HG03108 (cell line): ENCODE measurements at regions not wholly inside any gene's neighbourhood (a gene's known extent, or its start where the extent isn't known, plus 50 kb on each side); places are given as distances from the start of the nearest gene placed in this dataset.

Experiments used
- ATAC-seq: cut with Tn5 transposase; IDR thresholded peaks from one replicate; pipeline ENCODE4 v1.9.1; 2021; ENCODE audit warnings: moderate library complexity; ENCODE audit not compliant: unreplicated experiment

DNA sequence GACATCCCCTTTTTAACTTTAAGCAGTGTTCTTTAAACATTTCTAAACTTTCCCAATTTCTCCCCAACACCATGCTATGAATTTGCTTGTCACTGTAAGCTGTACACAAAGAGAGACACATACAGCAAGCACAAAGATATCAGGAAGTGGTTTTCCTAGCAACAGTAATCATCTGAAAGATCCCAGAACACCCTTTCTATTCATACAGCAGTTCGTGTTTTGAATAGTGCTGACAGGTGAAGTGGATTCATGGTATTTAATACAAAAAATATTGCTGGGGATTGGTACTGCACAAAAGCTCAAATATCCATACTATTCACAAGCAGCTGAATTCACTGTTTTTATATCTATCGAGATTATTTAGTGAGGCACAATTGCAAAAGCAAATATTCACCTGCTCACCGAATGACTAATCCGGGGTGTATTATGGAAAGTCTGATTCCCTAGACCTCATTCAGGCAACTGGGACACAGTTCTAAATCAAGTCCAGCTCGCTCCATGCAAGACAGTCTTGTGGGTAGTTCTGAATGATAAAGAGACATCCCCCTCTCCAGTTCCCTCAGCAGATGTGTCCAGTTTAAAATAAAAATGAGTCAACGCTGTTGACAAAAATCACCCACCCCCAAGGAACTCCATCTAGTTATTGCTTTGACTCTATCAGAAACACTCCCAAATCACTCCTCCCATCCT, 107.1 kb upstream of the TSHZ2 start:
- ATAC-seq: no peak

DNA sequence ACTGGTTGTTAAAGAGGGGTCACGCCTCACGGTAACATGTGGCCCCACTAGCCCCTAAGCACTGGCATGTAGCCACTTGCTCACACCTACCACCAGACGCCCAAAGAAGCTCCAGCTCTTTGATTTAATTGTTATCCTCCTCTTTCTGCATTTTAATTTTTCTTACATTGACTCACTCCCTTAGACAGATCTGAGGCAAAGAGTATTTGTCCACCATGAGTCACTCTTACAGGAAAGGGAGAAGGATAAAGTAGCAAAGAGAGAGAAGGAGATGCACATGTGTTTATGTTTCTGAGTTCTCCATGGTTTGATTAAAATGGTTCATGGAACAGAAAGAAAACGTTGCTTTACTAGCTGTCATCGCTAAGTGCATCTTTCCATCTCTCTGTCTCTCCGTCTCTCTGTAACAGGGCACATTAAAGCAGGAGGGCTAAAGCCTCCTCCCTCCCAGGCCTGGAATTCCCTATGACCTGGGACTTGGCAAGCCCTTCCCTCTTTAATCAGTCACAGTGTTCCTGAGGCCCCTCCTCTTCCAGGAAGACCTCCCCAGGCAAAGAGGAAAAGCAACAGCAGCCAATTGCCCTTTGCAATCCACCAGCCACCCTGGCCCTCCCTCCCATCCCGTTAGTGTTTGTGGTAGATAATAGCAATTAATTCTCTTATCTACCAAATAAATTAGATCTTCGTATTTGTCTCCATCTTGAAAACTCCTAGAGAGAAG, 112.8 kb upstream of the TSHZ2 start:
- ATAC-seq: no peak

DNA sequence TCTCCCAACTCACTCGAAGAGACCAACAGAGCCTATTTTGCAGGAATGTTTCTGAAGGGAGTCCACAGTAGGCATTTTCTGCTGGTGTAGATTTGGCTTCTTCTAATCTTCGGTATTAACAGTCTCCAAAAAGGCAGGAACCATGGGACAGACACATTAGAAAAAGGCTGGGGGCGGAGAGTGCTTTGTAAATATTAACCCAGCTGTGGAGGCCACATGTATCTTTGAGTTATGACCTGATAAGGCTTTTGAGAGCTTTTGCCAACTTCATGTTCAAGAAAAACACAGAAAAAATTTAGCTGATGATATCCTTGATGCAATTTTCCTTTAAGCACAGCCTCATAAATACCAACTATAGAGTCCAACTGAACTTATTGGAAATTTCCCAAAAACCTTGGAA, 119.4 kb upstream of the TSHZ2 start:
- no peak for ATAC-seq

DNA sequence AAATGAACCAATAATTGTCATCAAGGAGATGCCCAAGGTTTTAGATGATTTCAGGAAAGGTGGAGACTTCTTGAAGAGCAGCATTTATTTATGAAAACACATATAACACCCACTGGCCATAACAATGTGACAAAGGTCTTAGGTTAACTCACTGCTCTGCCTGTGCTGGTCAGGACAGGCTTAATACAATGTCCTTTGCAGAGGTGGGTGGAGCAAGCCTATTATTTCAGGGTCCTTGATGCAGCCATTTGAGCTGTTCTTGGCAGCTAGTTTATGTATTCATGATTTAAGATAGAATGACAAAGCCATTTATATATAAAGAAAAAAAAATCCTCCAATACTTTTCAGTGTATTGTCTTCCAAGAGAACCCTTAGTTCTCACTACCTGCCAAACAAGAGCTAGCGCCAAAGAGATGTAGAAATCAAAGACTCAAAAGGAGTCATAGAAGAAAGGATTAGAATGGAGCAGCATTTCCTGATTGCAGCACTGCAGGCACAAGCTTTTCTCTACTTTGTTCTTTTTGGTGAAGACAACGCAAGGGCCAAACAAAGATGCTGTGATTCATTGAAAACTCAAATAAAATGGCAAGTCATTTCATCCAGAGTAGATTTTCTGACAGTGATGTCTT, 124.3 kb upstream of the TSHZ2 start:
- ATAC-seq: no peak

DNA sequence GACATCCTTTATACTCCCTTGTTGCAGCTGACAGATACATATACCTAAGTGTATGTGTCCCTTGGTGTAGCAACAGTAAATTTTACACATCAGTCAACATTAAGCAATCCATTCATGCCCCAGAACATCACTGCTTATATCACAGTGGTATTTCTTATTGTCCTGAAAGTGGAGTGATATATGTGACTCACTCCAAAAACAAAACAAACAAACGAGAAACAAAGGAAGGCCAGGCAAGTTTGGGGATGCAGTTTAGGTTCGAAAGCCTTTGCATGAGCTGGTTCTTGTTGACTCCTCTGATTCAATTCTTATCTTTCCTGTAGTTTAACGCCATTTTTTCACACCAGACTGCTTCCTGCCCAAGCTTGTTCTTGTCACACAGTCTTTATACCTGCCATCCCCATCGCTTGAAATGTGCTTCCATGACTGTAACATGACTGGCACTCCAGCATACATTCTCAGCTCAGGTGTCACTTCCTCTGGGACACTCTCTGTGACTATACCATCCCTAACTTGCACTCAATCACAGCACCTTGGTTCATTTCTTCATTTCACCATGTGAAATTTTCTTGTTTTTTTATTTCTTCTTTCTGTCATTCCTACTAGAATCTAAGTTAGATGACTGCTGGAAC, 125.0 kb upstream of the TSHZ2 start:
- ATAC-seq: no peak

DNA sequence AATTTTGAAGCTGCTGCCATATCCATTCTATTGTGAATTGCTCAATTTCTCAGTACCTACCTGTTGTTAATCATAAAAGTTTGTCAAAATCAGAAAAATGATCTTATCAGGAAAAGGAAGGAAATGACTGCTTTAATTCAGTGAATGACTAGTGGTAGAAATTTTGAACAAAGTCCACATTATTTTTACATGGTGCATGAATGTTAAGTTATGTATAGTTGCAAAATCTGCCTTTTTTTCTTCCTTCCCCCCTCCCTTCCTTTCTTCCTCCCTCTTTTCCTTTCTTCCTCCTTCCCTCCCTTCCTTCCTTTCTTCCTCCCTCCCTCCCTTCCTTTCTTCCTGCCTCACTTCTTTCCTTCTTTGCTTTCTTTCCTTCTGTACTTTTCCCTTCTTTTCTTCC, 127.1 kb upstream of the TSHZ2 start:
- no peak for ATAC-seq

DNA sequence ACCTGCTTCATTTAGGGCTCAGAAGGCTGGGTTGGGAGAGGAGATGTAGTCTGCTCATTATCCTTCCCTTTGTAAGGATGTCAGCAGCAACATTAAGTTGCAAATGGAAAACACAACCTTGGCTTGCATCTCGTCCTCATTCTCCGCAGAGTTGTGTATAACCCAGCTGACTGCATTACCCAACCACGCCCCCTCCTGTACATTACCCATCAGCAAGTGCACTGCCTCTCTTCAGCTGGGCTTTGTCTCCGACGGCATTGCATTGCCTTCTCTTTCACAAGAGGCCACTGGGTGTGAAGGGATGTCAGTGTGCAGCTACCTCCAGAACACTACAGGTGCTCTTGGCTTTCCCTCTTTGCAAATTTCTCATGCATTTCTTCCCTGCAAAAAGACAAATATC, 128.7 kb upstream of the TSHZ2 start:
- ATAC-seq: no peak

DNA sequence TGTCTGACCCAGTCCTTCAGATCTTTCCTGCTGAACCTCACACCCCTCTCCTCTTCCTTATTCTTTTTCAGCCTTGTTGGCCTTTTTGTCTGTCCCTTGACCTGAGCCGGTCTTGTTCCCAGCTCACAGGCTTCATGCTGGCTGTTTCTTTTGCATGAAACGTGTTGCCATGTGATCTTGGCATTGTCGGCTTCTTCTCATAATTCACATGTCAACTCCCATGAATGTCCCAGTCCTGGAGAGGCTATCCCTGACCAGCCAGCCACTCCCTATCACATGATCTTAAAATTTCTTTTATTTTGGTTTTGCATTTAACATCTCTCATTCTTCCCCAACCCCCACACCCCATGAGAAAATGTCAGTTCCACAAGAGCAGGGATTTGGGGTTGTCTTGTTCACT, 131.2 kb upstream of the TSHZ2 start:
- ATAC-seq: no peak

DNA sequence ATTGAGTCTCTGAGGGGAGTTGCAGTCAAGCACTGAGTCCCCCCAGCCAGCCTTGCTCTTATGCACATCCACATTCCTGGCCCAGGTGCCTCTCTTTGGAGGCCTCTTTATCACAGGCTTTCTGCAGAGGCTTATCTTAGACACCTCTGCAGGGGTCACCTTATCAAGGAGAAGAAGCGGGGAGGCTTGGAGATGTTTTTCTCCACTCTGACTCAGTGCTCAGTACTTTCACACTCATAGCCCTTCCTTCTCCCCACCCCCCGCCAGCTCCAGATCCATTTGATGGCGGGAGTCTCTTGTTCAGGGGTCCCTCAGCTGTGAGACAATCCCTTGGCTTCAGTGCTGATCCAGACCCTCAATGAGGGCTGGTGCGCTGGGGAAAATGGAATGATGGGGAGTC, 132.1 kb upstream of the TSHZ2 start:
- no peak for ATAC-seq

DNA sequence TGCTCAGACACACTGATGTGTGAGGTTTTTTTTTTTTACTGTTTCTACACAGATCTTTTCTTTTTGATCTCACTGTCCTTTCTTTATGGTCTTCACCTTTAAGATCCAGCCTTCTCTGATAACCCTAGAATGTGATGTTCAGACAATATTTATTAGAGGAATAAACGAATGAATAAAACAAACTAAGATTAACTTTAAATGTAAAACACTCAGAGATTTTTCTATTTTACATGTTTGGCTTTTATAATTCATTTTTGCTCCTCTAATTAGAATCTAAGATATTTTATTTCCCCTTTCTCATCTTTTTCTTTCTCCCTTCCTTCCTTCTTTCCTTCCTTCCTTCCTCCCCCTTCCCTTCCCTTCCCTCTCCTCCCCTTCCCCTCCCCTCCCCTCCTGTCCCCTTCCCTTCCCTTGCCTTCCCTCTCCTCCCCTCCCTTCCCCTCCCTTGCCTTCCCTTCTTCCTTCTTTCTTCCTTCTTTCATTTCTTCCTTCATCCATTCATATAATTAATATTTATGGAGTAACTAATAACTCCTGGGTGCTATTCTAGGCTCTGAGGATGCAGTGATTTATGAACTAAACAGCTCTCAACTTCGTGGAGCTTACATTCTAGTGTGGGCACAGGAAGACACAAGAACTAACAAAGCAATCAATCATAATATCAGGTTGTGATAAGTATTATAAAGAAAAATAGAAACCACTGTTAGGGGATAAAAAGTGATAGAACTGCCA, 133.5 kb upstream of the TSHZ2 start:
- ATAC-seq: no peak

DNA sequence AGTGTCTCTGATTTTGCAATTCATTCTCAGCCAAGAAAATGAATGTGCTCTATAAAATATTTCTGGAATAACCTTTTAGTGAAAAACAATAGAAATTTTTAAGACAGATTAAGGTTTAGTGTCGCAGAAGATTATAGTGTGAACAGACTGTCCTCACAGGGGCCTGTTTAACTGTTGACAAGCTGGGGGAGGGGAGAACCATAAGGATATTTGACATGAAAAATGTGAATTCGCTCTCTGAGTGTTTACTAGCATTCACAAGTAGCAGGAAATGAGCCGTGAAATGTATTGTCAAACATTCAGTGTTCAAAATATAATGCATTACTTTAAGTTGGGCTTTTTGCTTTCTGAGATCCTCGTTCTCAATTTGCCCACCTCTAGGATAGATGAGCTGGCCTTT, 134.8 kb upstream of the TSHZ2 start:
- ATAC-seq: no peak

DNA sequence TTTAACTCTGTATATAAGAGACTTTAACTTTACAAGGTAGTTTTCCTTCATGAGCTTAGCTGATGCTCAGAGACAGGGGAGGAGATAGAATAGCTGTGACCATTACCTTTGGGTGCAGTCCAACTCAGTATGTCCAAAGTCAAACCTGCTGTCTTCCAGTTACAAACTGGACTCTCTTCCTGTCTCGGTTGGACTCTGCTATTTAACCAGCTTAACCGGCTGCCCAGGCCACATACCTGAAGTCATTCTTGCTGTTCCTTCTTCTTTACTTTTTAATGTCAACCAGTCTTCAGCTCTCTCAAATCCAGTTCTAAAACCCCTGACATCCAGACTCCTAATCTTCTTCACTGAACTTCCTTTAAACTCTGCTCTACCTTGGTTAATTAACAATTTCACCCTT, 138.3 kb upstream of the TSHZ2 start:
- ATAC-seq: no peak

DNA sequence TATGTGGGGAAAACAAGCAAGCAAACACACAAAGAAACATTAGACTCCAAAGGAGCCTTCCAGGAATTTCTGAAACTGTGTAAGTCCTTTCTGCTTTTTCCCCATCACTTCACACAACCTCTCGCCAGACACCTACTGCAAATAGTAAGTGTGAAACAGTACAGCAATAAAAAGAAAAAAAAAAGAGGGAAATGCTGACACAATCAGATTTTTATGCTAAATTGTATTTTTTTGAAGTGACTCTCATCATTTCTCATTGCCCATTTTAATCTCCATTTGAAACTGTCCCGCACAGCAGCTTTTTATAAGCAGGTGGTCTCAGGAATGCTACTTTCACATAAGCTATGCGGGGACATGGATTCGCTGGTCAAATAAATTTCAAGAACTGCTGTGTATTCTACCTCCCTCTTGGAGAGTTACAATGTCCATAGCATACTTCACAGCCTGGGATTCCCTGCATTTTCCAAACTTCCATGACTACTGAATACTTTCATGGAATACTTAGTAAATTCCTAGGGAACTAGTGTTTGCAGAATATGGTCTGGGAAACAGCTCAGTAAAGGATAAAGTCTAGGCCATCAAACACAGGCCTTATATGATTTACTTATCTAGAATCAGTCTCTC, 139.9 kb upstream of the TSHZ2 start:
- ATAC-seq: no peak

DNA sequence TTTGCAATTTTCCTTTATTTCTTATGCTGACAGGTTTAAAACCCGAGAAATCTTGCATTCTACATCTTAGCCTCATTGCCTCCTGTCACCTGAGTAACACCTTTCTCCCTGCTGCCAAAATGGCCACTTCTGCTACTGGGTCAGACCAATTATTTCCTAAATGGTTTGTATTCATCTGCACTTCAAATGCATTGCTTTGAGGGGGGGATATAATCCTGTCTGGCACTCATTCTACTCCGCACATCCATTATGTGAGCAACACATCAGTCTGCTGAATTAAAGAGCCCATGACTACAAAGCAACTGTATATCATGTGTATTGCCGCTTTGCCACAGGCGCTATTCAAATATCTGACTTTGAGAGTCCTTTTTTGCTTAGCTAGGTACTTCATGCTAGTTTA, 141.6 kb upstream of the TSHZ2 start:
- ATAC-seq: no peak

DNA sequence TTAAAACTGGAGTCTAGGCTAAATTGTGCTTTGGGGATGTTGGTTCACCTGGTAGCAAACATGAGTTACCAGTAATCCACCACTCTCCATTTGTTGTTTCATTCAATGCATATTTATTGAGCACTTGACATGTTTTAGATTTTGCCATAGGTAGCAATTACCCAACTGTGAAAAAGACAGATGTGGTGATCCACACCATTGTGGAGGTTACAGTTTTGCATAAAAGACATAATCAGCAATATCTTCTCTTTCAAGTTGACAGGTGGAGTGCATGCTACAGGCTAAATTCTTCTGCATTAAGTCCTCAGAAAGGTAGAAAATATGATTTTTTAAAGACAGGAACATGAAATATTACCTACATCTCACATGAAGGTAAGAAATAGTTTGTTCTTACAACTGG, 143.0 kb upstream of the TSHZ2 start:
- ATAC-seq: no peak

DNA sequence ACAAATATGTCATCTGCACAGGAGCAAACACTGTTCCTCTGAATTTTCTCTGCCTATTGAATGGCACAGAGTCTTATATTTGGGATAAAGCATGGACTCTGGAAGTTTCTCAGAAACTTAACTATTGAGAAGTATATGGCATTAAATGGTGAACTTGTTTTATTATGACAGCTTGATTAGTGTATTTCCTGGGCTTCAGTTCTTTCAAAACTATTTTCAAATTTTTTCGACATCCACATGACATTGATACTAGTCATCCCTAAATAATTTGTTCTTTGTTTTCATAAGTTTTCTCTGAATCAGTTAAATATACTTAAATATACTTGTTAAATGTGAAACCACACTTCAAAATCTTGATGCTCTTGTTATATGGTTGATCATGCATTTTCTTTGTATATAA, 144.0 kb upstream of the TSHZ2 start:
- ATAC-seq: no peak

DNA sequence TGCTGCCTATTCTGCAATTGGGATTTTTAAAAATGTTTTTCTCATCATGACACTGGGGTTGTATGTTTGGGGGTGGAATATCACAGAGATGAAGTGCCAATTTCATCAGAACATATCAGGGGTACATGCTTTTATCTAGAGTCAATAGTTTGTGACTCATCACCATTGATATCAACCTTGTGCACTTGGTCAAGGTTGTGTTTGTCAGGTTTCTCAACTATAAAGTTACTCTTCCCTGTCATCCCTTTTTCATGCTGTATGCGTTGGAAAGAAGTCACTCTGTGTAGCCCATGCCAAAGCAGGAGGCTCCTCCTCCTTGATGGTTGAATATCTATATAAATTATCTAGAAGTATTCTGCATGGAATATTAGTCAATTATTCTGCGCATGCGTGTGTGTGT, 145.4 kb upstream of the TSHZ2 start:
- no peak for ATAC-seq

DNA sequence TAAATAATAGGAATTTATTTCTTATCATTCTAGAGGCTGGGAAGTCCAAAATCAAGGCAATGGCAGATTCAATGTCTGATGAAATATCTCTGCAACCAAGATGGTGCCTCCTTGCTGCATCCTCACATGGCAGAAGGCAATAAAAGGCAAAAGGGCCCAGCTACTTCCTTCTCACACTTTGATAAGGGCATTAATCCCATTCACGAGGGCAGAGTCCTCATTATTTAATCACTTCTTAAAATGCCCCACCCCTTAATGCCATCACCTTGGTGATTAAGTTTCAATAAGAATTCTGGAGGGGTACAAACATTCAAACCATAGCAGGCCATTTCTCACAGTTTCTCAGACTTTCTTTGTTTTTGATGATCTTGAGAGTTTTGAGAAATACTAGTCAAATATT, 145.8 kb upstream of the TSHZ2 start:
- ATAC-seq: no peak

DNA sequence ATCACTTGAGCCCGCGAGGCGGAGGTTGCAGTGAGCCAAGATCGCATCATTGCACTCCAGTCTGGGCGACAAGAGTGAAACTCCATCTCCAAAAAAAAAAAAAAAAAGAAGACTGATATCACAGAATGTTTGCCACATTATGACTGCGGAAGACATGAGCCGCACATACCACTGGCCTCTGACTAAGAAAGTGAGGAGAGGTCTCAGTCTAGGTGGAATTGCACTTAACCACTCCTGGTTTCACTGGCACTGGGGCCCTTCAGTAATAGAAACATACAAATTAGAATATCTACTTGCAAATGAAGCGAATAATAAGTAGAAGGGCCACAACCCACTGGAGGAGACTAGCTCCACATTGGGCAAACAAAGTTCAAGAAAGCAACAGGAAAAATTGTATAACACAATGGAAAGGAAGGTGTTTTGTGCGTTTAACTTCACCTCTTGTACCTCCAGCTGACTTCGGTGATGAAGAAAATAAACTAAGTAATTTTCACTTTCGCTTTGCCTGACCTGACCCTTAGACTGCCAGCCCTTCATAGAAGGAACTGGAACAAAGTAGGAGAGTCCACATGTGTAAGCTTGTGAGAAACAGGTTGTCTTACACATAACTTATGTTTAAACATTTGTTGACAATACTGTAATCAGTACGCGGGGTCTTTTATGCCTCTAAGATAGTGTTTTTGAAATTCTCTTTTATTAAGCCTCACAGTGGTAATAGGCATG, 147.5 kb upstream of the TSHZ2 start:
- ATAC-seq: no peak

DNA sequence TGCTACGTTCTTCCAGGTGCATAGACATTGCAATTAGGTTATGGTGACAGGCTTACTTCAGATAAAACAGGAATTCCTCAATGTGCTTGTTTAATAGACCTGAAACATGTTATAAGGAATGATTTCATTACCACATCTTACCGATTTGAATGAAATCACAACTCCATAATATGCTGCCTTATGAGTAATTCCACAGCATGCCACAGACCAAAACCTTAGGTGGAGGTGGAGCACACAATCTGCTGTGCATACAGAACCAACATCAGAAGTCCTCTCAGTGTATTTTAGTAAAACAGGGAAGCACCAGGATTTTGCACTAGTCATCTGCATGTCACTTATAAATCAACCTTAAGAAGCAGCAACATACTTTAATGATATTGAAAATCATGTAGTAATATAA, 148.9 kb upstream of the TSHZ2 start:
- ATAC-seq: no peak
